IMR-90 (cell line): ENCODE measurements at regions not wholly inside any gene's neighbourhood (a gene's known extent, or its start where the extent isn't known, plus 50 kb on each side); places are given as distances from the start of the nearest gene placed in this dataset.

Experiments
- ATAC-seq: fragments of 200-7000 bp; cut with Tn5 transposase; 2 replicates; pipeline ENCODE4 v1.9.1; 2020; ENCODE audit warnings: low read depth, mild to moderate bottlenecking, moderate library complexity
- BruUV-seq: library from RNA; stranded (reverse); fragments of 400-500 nt; replicated peaks from 2 replicates; lab custom pipeline; 2021; lab: Mats Ljungman, UMichigan
- CTCF ChIA-PET: fragments of 300-600 bp; formaldehyde crosslinking; extraction: SDS; loops from one replicate; lab custom pipeline; 2021; ENCODE audit warnings: antibody characterized with exemption; lab: Yijun Ruan, JAX
- POLR2A ChIA-PET: fragments of 300-600 bp; sonication (Branson Sonifier 250); formaldehyde crosslinking; loops from one replicate; lab custom pipeline; 2022; ENCODE audit warnings: antibody characterized with exemption; ENCODE audit not compliant: unreplicated experiment; lab: Charles Lee
- DNase-seq: peaks from one replicate; pipeline ENCODE4 v3.0.0; 2013
- H2AFZ ChIP-seq: replicated peaks from 2 replicates; pipeline ENCODE3; 2013; ENCODE audit warnings: low read length, mild to moderate bottlenecking; ENCODE audit not compliant: poor library complexity
- H2AK5ac ChIP-seq: 2 replicates; pipeline ENCODE4 v1.6.1; 2013; ENCODE audit warnings: low read depth, low read length, inconsistent platforms
- H2AK9ac ChIP-seq: replicated peaks from 2 replicates; pipeline ENCODE3; 2013; ENCODE audit warnings: mild to moderate bottlenecking, low read depth, low read length, moderate library complexity; ENCODE audit not compliant: poor library complexity
- H2BK120ac ChIP-seq: 2 replicates; pipeline ENCODE4 v1.6.1; 2013; ENCODE audit warnings: low read depth, low read length, inconsistent platforms
- H2BK15ac ChIP-seq: 3 replicates; pipeline ENCODE4 v1.6.1; 2013; ENCODE audit warnings: low read depth, low read length, inconsistent platforms
- H2BK20ac ChIP-seq: 2 replicates; pipeline ENCODE4 v1.6.1; 2013; ENCODE audit warnings: low read depth, mild to moderate bottlenecking, inconsistent platforms, low read length, moderate library complexity
- H2BK5ac ChIP-seq: 2 replicates; pipeline ENCODE4 v1.6.1; 2013; ENCODE audit warnings: mild to moderate bottlenecking, low read depth, low read length, inconsistent platforms; ENCODE audit not compliant: poor library complexity, severe bottlenecking
- H3K14ac ChIP-seq: replicated peaks from 2 replicates; pipeline ENCODE4 v1.6.1; 2013; ENCODE audit warnings: low read depth, low read length, inconsistent platforms
- H3K18ac ChIP-seq: 2 replicates; pipeline ENCODE4 v1.6.1; 2013; ENCODE audit warnings: low read depth, low read length, control low read depth
- H3K23ac ChIP-seq: 2 replicates; pipeline ENCODE4 v1.6.1; 2013; ENCODE audit warnings: low read depth, low read length, inconsistent platforms
- H3K27ac ChIP-seq: 2 replicates; pipeline ENCODE4 v1.5.1; 2013; ENCODE audit warnings: mild to moderate bottlenecking, control low read depth, low read length; ENCODE audit not compliant: insufficient read depth
- H3K27me3 ChIP-seq: 2 replicates; pipeline ENCODE4 v1.6.1; 2013; ENCODE audit warnings: low read length; ENCODE audit not compliant: control insufficient read depth, insufficient read depth
- H3K36me3 ChIP-seq: 2 replicates; pipeline ENCODE4 v1.6.1; 2013; ENCODE audit warnings: low read length, mixed read lengths; ENCODE audit not compliant: control insufficient read depth, insufficient read depth
- H3K4ac ChIP-seq: 2 replicates; pipeline ENCODE4 v1.6.1; 2013; ENCODE audit warnings: low read depth, low read length, inconsistent platforms
- H3K4me1 ChIP-seq: 2 replicates; pipeline ENCODE4 v1.6.1; 2013; ENCODE audit warnings: low read length, mixed read lengths; ENCODE audit not compliant: control insufficient read depth, insufficient read depth
- H3K4me2 ChIP-seq: 2 replicates; pipeline ENCODE4 v1.6.1; 2013; ENCODE audit warnings: low read depth, mild to moderate bottlenecking, control low read depth, low read length, moderate library complexity
- H3K4me3 ChIP-seq: 2 replicates; pipeline ENCODE4 v1.5.1; 2013; ENCODE audit warnings: low read depth, mild to moderate bottlenecking, control low read depth, low read length, moderate library complexity; ENCODE audit not compliant: insufficient read depth
- H3K56ac ChIP-seq: 2 replicates; pipeline ENCODE4 v1.6.1; 2013; ENCODE audit warnings: low read length, inconsistent platforms; ENCODE audit not compliant: insufficient read depth; ENCODE audit errors: extremely low read depth
- H3K79me1 ChIP-seq, 2 experiments: 2 replicates each; pipeline ENCODE4 v1.6.1; 2013; ENCODE audit warnings: low read length in 2 of 2, inconsistent platforms in 1 of 2, low read depth in 1 of 2
- H3K9ac ChIP-seq: 2 replicates; pipeline ENCODE4 v1.6.1; 2013; ENCODE audit warnings: low read depth, low read length, control low read depth
- H3K9me1 ChIP-seq: 2 replicates; pipeline ENCODE4 v1.6.1; 2013; ENCODE audit warnings: low read length, inconsistent platforms; ENCODE audit not compliant: insufficient read depth
- H3K9me3 ChIP-seq: 2 replicates; pipeline ENCODE4 v1.6.1; 2013; ENCODE audit warnings: low read length; ENCODE audit not compliant: control insufficient read depth, insufficient read depth
- H4K20me1 ChIP-seq: 2 replicates; pipeline ENCODE4 v1.6.1; 2013; ENCODE audit warnings: low read length, inconsistent platforms; ENCODE audit not compliant: insufficient read depth
- H4K5ac ChIP-seq: 2 replicates; pipeline ENCODE4 v1.6.1; 2013; ENCODE audit warnings: mild to moderate bottlenecking, low read depth, low read length, control low read depth
- H4K8ac ChIP-seq, 2 experiments: 2 replicates each; pipeline ENCODE4 v1.6.1; 2013; ENCODE audit warnings: low read depth in 2 of 2, low read length in 2 of 2, control low read depth in 1 of 2, inconsistent platforms in 1 of 2
- H4K91ac ChIP-seq: 2 replicates; pipeline ENCODE4 v1.6.1; 2013; ENCODE audit warnings: low read depth, low read length, inconsistent platforms; ENCODE audit not compliant: insufficient read depth
- CEBPB ChIP-seq: IDR thresholded peaks from 2 replicates; pipeline ENCODE4 v1.6.1; 2012; ENCODE audit warnings: low read depth, low read length, improper control_type of control experiment
- CHD1 ChIP-seq: IDR thresholded peaks from 2 replicates; pipeline ENCODE4 v1.6.1; 2012; ENCODE audit warnings: low read depth, low read length, improper control_type of control experiment
- MAZ ChIP-seq: IDR thresholded peaks from 2 replicates; pipeline ENCODE4 v1.6.1; 2012; ENCODE audit warnings: low read depth, mild to moderate bottlenecking, low read length, improper control_type of control experiment, moderate library complexity, borderline replicate concordance
- NFE2L2 ChIP-seq: fragments of 150-350 bp; IDR thresholded peaks from 2 replicates; pipeline ENCODE4 v1.6.1; 2016; ENCODE audit warnings: low read depth, mild to moderate bottlenecking, low read length
- SMC3 ChIP-seq: fragments of 150-350 bp; IDR thresholded peaks from 2 replicates; pipeline ENCODE4 v1.6.1; 2016; ENCODE audit warnings: low read depth, mild to moderate bottlenecking, antibody characterized with exemption, low read length, moderate library complexity
- whole genome bisulfite sequencing, 2 experiments: methylation state at CpG; one replicate each; pipeline versions ENCODE4 v1.1.5 to v1.1.7; 2013; ENCODE audit warnings: missing lambda C conversion rate in 2 of 2; ENCODE audit not compliant: insufficient read length in 1 of 2; ENCODE audit errors: extremely low coverage in 2 of 2; 5-methylcytosine and 5-hydroxymethylcytosine counted together
- dilution Hi-C: fragments of 300-500 bp; cut with HindIII; formaldehyde crosslinking; loops from one replicate; pipeline ENCODE4 v1.14.3; 2018; ENCODE audit warnings: low sequenced_read_pairs; ENCODE audit not compliant: unreplicated experiment
- in situ Hi-C: fragments of 300-500 bp; cut with MboI; formaldehyde crosslinking; loops from 3 replicates; pipeline ENCODE4 v1.14.3; 2019; ENCODE audit warnings: low sequenced_read_pairs, inconsistent platforms, mixed read lengths
- intact Hi-C: fragments of 100-400 bp; cut with micrococcal nuclease; formaldehyde crosslinking; loops from 2 replicates; pipeline ENCODE4 v1.10.0; 2022

- ATAC-seq (no peak), DNase-seq (no peak)
- H4K5ac ChIP-seq = no peak overlapping the region
- no peak overlapping the region for H3K14ac ChIP-seq
- no peak overlapping the region; the same call in 1 of the 2 replicates for H2BK20ac ChIP-seq
- H3K4ac ChIP-seq = no peak overlapping the region
- no peaks in the 10 kb centered on the region for H3K9me1 ChIP-seq
- no peak overlapping the region for H3K18ac ChIP-seq
- POLR2A ChIA-PET = no interaction called here
- H3K27ac ChIP-seq = no peak overlapping the region
- H3K9me3 ChIP-seq = no peaks in the 10 kb centered on the region
- CTCF ChIA-PET = no interaction called here
- no peak overlapping the region for H2BK5ac ChIP-seq
- no peak overlapping the region for H4K8ac ChIP-seq
- no peak overlapping the region for H2BK15ac ChIP-seq
- H3K79me1 ChIP-seq = no peaks in the 10 kb centered on the region
- H3K4me1 ChIP-seq = peaks cover 6% of the 10 kb centered on the region
- no TSS peak for BruUV-seq
- in situ Hi-C loops (no loop called here), dilution Hi-C loops (no loop called here), intact Hi-C loops (no loop called here)
- H3K4me3 ChIP-seq = no peak overlapping the region
- no peaks in the 10 kb centered on the region for H3K36me3 ChIP-seq
- TF ChIP-seq MAZ (no peak), SMC3 (no peak), NFE2L2 (no peak), CEBPB (no peak), CHD1 (no peak)
- WGBS, 2 experiments = no CpG with 5 or more reads among the region's 3 CpGs
- H4K91ac ChIP-seq = no peak overlapping the region
- no peak overlapping the region for H3K23ac ChIP-seq
- H3K56ac ChIP-seq = no peak overlapping the region
- H3K4me2 ChIP-seq = no peak overlapping the region
- H2AK9ac ChIP-seq = no peak overlapping the region
- no peak overlapping the region for H2AK5ac ChIP-seq
- no peaks in the 10 kb centered on the region for H3K27me3 ChIP-seq
- H3K9ac ChIP-seq = no peak overlapping the region
- H2BK120ac ChIP-seq = no peak overlapping the region
- no peaks in the 10 kb centered on the region for H4K20me1 ChIP-seq
- no peak overlapping the region for H2AFZ ChIP-seq
These were observed 163.3 kb upstream of the HCRTR2 start for GRCh38 chr6:55011034-55011433.
